ENCODE measurements at regions not wholly inside any gene's neighbourhood (a gene's known extent, or its start where the extent isn't known, plus 50 kb on each side); places are given as distances from the start of the nearest gene placed in this dataset.

- DNase-seq = no peak
Measured at GRCh38 chr2:49298230-49298629, 143.9 kb upstream of the FSHR start.

- no peak for DNase-seq
Measured at GRCh38 chr2:49296107-49296867, 142.0 kb upstream of the FSHR start.

GRCh38 chr2:49294225-49294624 lies 139.9 kb upstream of the FSHR start:
- DNase-seq = no peak

DNA sequence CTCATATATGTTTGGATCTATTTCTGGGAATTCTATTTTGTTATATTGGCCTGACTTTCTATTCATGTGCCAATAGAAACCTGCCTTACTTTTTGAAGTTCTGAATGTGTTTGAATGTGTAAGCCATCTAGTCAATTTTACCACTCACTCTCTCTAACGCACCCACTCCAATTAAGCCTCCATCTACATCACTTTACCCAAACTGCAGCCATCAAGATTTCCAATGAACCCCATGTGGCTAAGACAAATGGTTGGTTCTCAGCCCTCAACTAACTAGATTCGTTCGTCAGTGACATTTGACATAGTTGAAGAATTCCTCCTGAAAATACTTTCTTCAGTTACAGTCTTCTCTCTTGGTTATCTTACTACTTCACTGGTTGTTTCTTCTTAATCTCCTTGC lies 137.3 kb upstream of the FSHR start:
- no peak for DNase-seq

- no peak for DNase-seq
Measured at GRCh38 chr2:49289711-49290110, 135.4 kb upstream of the FSHR start.

GRCh38 chr2:49288902-49289700 lies 134.8 kb upstream of the FSHR start:
- DNase-seq = peak in 1 of 2 experiments; percentile 70

GRCh38 chr2:49288113-49288705 lies 133.9 kb upstream of the FSHR start:
- DNase-seq = peak in 1 of 2 experiments; percentile 85

GRCh38 chr2:49286726-49287125 lies 132.4 kb upstream of the FSHR start:
- DNase-seq = no peak

DNA sequence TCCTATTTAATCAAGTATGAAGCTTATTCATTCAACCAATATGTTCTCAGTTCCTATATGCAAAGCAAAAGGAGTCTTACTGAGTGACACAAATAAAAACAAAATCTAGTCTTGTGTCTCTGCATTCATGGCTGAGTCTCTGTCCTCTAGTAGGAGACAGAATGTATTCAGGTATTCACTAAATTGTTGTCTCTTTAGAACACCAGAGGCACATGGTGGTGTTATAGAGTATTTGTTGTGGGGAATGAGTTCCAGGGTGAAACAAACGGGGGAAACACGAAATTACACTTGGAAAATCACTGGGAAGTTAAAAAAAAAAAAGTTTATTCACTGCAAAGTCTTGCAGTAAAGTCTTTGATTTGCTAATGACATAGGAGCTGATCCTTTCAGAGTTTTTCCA lies 131.7 kb upstream of the FSHR start:
- no peak for DNase-seq

DNA sequence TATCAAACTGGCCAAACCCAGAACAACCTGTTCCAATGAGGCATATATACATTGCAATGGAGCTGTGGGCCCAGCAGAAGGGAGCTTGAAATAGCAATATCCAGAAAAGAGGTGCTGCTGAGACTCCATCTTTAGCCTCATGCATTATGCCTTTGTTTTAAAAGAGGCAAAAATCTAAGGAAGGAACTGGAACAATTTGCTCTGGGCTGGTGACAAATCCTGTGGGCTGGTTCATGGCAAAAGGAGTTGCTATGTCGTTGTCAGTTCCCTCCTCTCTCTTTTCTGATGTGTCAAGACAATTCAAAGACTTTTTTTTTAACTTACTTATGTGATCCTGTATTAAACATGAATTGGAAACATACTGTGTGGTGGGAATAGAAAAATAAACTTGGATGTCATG lies 124.2 kb upstream of the FSHR start:
- DNase-seq = no peak

DNA sequence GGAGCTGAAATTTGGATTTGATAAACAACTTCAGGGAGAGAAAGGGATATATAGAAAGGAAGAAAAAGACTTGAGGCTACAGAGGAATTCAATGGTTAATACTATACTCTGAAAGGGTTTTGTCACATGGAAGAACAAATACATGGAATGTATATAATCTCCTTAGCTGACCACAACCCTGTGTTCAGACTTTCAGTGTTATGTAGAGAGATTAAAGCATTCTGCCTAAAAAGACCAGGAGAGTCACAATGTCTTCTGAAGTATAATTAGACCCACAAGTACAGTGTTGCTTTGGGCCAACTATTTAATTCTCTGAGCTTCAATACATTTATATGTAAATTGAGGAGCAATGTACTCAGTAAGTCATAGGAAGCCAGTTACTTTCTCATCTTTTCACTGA lies 123.8 kb upstream of the FSHR start:
- DNase-seq = no peak

DNA sequence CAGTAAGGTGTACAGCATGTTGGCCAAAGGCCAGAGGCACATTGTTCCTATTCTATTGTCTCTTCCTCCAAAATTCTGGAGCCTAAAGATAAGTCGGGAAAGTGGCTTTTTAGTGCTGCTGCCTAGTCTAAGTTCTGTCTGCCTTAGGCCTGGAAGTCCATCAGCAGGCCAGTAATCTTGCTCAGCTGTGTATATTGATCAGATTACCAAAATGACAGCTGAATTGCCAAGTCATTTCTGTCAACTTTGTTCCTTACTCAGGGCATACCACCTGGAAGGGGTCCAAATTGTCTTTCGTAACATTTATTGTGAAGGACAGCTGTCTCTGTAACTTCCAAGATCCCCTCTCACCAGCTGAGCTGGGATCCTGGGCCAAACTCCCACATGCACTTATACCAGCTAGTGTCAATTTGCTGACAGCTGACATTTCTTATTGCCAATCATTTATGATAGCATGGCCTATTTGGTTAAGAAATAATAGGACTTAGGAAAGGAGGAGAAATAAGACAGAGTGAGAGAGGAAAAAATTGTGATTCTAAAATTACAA lies 116.8 kb upstream of the FSHR start:
- DNase-seq = no peak

- no peak for DNase-seq
Measured at GRCh38 chr2:49270091-49270490, 115.8 kb upstream of the FSHR start.

DNA sequence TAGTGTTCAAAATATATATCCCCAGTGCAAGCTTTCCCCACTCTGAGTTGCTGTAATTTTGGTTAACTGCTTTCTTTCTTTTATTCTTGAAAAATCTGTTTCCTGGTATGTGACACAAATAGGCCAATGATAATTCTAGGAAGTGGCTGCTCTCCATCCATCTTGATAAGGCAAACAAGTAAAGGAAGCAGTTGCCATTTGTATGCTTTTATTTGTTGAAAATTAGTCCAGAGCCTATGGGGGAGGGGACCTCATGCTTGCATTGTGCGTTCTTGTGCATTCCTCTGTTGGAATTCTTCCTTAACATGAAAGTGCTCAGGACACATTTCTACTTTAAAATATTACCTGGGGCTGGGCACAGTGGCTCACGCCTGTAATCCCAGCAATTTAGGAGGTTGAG lies 111.2 kb upstream of the FSHR start:
- DNase-seq = no peak

DNA sequence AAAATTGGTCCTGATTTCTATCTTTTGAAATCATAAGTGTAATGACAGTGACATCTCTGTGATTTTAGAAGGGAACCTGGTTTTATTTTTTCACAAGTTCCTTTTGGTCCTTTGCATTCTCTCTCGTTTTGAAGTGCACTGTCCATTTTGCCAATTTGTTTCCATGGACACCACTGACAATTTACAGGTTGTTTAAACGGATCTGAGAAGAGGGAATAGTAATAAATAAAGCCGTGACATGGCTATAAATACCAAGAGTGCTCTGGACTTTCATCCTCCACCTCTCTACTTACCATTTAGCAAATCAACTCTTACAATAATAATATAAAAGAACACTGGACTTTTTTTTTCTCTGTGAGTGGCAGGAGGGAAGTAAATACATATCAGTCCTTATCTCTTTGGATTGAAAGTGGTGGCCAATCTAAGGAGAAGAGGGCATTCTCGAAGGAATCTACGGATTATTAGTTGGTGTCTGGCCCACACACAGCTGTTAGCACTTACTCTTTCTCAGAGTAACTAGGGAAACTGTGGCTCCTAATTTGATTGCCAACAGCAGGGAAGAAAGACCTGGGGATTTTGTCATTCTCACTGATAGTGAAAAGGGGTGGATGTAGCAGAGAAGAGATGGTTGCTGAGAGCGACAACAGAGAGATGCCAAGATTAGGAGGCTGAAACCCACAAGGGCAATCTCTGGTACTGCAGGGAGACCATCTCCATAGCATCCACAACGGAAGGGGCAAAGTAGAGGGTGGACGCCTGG lies 108.7 kb upstream of the FSHR start:
- no peak for DNase-seq

DNA sequence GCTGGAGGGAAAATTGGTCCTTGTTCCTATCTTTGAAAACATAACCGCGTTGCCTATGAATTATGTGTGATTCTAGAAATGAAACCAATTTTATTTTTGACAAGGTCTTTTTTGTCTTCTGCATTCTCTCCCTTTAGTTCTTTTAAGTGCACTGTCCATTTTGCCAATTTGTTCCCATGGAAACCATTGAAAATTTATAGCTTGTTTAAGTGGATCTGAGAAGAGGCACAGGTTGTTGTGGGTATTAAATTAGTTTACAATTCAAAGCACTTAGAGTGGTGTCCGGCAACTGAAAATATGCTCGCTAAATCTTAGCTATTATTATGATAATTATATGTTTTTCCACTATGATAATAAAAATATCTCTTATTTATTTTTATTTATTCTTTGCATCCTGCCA lies 107.5 kb upstream of the FSHR start:
- DNase-seq = no peak

GRCh38 chr2:49260979-49261538 lies 106.7 kb upstream of the FSHR start:
- DNase-seq = no peak

GRCh38 chr2:49259926-49260325 lies 105.6 kb upstream of the FSHR start:
- DNase-seq = no peak

DNA sequence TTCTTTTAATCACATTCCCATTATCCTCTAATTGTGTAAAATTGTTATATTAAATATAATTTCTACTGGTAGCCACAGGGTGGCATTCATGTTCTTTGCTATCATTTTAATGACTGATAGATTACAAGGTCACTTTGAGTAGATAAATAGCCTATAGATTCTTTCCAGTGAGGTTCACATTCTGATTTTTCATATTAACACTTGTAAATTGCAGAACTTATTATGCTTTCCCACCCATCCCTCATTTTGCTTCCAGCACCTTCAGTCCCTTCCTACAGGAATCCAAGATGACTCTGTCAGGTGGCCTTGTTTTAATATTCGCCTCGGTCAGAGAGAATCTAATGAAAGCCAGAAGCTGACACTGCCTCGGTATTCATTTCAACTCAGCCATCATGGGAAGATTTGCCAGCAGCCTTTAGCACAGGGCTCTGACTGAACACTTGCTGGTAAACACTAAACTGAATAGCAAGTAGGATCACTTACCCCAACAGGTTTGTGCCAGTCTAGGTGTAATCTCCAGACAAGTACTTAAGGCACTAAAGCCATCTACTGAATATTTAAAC lies 101.2 kb upstream of the FSHR start:
- peak in 1 of 2 experiments; percentile 32 for DNase-seq

GRCh38 chr2:49254401-49254800 lies 100.1 kb upstream of the FSHR start:
- no peak for DNase-seq

GRCh38 chr2:49251766-49252165 lies 97.5 kb upstream of the FSHR start:
- no peak for DNase-seq

- no peak for DNase-seq
Measured at GRCh38 chr2:49251251-49251650, 96.9 kb upstream of the FSHR start.

Measured in cerebellar nuclear complex (tissue), 1 donor.